H1 (cell line): ENCODE measurements at regions not wholly inside any gene's neighbourhood (a gene's known extent, or its start where the extent isn't known, plus 50 kb on each side); places are given as distances from the start of the nearest gene placed in this dataset.

ENCODE experiments used
- BRCA1 ChIP-seq: IDR thresholded peaks from 2 replicates; pipeline ENCODE4 v1.6.1; 2012; ENCODE audit warnings: low read depth, low read length, improper control_type of control experiment
- CEBPB ChIP-seq: IDR thresholded peaks from 2 replicates; pipeline ENCODE4 v1.6.1; 2012; ENCODE audit warnings: low read depth, low read length
- RXRA ChIP-seq: IDR thresholded peaks from 2 replicates; pipeline ENCODE4 v1.6.1; 2011; ENCODE audit warnings: low read depth, mild to moderate bottlenecking, low read length, moderate library complexity; ENCODE audit not compliant: insufficient read depth
- TF ChIP-seq, protein P1 (sequence below): IDR thresholded peaks from 2 replicates; pipeline ENCODE4 v1.6.1; 2011; ENCODE audit warnings: low read length, improper control_type of control experiment

DNA sequence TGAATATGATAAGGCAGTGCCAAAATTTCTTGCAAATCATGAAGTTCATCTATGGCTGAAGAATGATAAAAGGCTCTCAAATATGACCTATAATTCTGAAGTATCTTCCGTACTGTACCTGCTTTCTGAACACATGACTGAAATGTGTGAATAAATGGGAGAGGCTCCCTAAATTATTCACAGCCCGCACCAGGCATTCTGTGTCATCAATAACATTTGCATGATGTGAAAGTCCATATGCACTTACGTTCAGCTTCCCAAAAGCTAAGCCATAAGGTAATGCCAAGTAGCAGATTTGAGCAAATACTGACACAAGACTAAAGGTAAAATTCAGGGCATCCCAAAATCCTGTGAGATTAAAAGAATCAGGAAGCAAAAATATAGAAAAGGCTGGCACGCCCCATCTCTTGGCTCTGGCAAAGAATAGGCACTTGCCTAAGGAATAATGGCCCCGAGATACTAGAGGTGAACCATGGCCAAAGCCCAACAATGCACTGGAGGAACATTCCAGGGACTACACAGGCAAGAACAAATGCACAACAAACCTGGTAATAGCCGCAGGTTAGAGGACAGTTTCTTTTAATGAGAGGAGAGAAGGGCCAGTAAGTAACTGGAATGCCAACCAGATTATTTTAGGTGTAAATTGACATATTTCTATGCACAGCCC lies 280.5 kb downstream of the IPMK start (continued):
- TF ChIP-seq, protein P1, sequence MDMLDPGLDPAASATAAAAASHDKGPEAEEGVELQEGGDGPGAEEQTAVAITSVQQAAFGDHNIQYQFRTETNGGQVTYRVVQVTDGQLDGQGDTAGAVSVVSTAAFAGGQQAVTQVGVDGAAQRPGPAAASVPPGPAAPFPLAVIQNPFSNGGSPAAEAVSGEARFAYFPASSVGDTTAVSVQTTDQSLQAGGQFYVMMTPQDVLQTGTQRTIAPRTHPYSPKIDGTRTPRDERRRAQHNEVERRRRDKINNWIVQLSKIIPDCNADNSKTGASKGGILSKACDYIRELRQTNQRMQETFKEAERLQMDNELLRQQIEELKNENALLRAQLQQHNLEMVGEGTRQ, result no peak
- no peak for TF ChIP-seq BRCA1
- no peak for TF ChIP-seq RXRA
- TF ChIP-seq CEBPB, result no peak
- TF ChIP-seq, all 59 proteins: peak for 0
